CD4-positive, alpha-beta T cell treated with Interleukin-21 for 1 hour (primary cell): ENCODE measurements at regions not wholly inside any gene's neighbourhood (a gene's known extent, or its start where the extent isn't known, plus 50 kb on each side); places are given as distances from the start of the nearest gene placed in this dataset.
"Not testable (repeated sequence)": the region's sequence is repeated elsewhere in the genome, so short reads cannot be mapped to it uniquely, and the experiment has no call there.

Experiments
- DNase-seq: peaks from one replicate; pipeline ENCODE4 v3.0.0-alpha.2; 2020

GRCh38 chr1:164347980-164348379 lies 211.0 kb upstream of the PBX1 start:
- no peak for DNase-seq

- no peak for DNase-seq
Observed at GRCh38 chr1:164356511-164356910, 202.5 kb upstream of the PBX1 start.

GRCh38 chr1:164360265-164360664 lies 198.7 kb upstream of the PBX1 start:
- DNase-seq, result no peak

GRCh38 chr1:164361927-164362326 lies 197.1 kb upstream of the PBX1 start:
- DNase-seq, result no peak

- DNase-seq, result no peak
Observed at GRCh38 chr1:164363980-164364379, 195.0 kb upstream of the PBX1 start.

- DNase-seq, result no peak
Observed at GRCh38 chr1:164366014-164366413, 193.0 kb upstream of the PBX1 start.

GRCh38 chr1:164369698-164370365 lies 189.2 kb upstream of the PBX1 start:
- no peak for DNase-seq

GRCh38 chr1:164380893-164381292 lies 178.1 kb upstream of the PBX1 start:
- no peak for DNase-seq

GRCh38 chr1:164382384-164382783 lies 176.6 kb upstream of the PBX1 start:
- no peak for DNase-seq

GRCh38 chr1:164384262-164384661 lies 174.7 kb upstream of the PBX1 start:
- no peak for DNase-seq

GRCh38 chr1:164417016-164417704 lies 141.8 kb upstream of the PBX1 start:
- DNase-seq, result no peak

GRCh38 chr1:164423136-164423535 lies 135.8 kb upstream of the PBX1 start:
- DNase-seq, result no peak

GRCh38 chr1:164433141-164433817 lies 125.7 kb upstream of the PBX1 start:
- DNase-seq, result no peak

- DNase-seq, result no peak
Observed at GRCh38 chr1:164433818-164434170, 125.2 kb upstream of the PBX1 start.

GRCh38 chr1:164440232-164440631 lies 118.8 kb upstream of the PBX1 start:
- no peak for DNase-seq

- DNase-seq, result no peak
Observed at GRCh38 chr1:164443166-164443565, 115.8 kb upstream of the PBX1 start.

- no peak for DNase-seq
Observed at GRCh38 chr1:164443836-164444235, 115.1 kb upstream of the PBX1 start.

GRCh38 chr1:164446020-164446419 lies 113.0 kb upstream of the PBX1 start:
- DNase-seq, result no peak

GRCh38 chr1:164452549-164452948 lies 106.4 kb upstream of the PBX1 start:
- DNase-seq, result no peak

- no peak for DNase-seq
Observed at GRCh38 chr1:164456272-164456671, 102.7 kb upstream of the PBX1 start.

- DNase-seq, result not testable (repeated sequence)
Observed at GRCh38 chr1:164459176-164459575, 99.8 kb upstream of the PBX1 start.

GRCh38 chr1:164466001-164466421 lies 93.0 kb upstream of the PBX1 start:
- no peak for DNase-seq

- no peak for DNase-seq
Observed at GRCh38 chr1:164466429-164466828, 92.6 kb upstream of the PBX1 start.

GRCh38 chr1:164470996-164471395 lies 88.0 kb upstream of the PBX1 start:
- no peak for DNase-seq
